ENCODE measurements at regions not wholly inside any gene's neighbourhood (a gene's known extent, or its start where the extent isn't known, plus 50 kb on each side); places are given as distances from the start of the nearest gene placed in this dataset.

- intact Hi-C loops (cut with DNase I; ENCODE audit: low total_unique reads) = no loop called here
- Histone ChIP-seq H3K27ac (no peak overlapping the region), H3K4me1 (no peaks in the 10 kb centered on the region), H3K9me3 (no peaks in the 10 kb centered on the region), H3K36me3 (no peaks in the 10 kb centered on the region), H3K27me3 (no peaks in the 10 kb centered on the region), H3K4me3 (no peak overlapping the region)
- TF ChIP-seq, protein P1, sequence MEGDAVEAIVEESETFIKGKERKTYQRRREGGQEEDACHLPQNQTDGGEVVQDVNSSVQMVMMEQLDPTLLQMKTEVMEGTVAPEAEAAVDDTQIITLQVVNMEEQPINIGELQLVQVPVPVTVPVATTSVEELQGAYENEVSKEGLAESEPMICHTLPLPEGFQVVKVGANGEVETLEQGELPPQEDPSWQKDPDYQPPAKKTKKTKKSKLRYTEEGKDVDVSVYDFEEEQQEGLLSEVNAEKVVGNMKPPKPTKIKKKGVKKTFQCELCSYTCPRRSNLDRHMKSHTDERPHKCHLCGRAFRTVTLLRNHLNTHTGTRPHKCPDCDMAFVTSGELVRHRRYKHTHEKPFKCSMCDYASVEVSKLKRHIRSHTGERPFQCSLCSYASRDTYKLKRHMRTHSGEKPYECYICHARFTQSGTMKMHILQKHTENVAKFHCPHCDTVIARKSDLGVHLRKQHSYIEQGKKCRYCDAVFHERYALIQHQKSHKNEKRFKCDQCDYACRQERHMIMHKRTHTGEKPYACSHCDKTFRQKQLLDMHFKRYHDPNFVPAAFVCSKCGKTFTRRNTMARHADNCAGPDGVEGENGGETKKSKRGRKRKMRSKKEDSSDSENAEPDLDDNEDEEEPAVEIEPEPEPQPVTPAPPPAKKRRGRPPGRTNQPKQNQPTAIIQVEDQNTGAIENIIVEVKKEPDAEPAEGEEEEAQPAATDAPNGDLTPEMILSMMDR (IDR thresholded peaks at IDR 0.05) = no peak
- no peak for TF ChIP-seq POLR2A (IDR thresholded peaks at IDR 0.05)
- DNase-seq = no peak
These were observed 406.8 kb downstream of the ETS1 start for GRCh38 chr11:128180441-128181087.

GRCh38 chr11:128179512-128179911 lies 407.8 kb downstream of the ETS1 start:
- Histone ChIP-seq H3K36me3 (no peaks in the 10 kb centered on the region), H3K27ac (no peak overlapping the region)
- intact Hi-C loops (cut with DNase I; ENCODE audit: low total_unique reads) = loop anchor here (10.0 kb wide), 1 partner anchor 445 kb away; no protein-coding TSS in a partner anchor

DNA sequence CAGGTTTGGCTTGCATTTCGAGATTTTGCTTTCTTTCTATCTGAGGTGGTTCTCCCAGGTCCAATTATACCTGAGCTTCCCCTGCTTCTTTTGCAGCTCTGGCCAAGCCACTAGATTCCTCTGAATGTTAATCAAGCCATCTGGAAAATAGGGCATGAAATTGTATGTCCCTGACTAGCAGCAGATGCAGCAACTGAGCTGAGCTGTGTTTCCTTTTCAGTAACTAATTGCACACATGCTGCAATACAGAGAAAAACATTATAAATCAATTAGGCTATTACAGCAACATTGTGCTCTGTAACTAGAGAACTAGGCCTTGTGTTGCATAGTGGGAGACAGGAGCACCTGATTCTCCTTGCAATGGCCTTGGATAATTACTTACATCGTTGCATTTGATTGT lies 408.3 kb downstream of the ETS1 start:
- no peak overlapping the region for H3K4me3 ChIP-seq
- no peak for DNase-seq
- no peak overlapping the region for H3K27ac ChIP-seq
- TF ChIP-seq, protein P1 (IDR thresholded peaks at IDR 0.05) = no peak
- no peak for TF ChIP-seq POLR2A (IDR thresholded peaks at IDR 0.05)
- H3K4me1 ChIP-seq = no peaks in the 10 kb centered on the region
- intact Hi-C loops (cut with DNase I; ENCODE audit: low total_unique reads) = loop anchor here (10.0 kb wide), 1 partner anchor 446 kb away; no protein-coding TSS in a partner anchor
- no peaks in the 10 kb centered on the region for H3K36me3 ChIP-seq
- no peaks in the 10 kb centered on the region for H3K9me3 ChIP-seq
- no peaks in the 10 kb centered on the region for H3K27me3 ChIP-seq

More at GRCh38 chr11:128179512-128179911, 407.8 kb downstream of the ETS1 start:
- DNase-seq = no peak
- no peaks in the 10 kb centered on the region for H3K27me3 ChIP-seq
- TF ChIP-seq, protein P1 (IDR thresholded peaks at IDR 0.05) = no peak
- TF ChIP-seq POLR2A (IDR thresholded peaks at IDR 0.05) = no peak
- no peaks in the 10 kb centered on the region for H3K4me1 ChIP-seq
- no peak overlapping the region for H3K4me3 ChIP-seq
- H3K9me3 ChIP-seq = no peaks in the 10 kb centered on the region

GRCh38 chr11:128174465-128175291 lies 412.7 kb downstream of the ETS1 start:
- H3K27ac ChIP-seq = no peak overlapping the region
- no peaks in the 10 kb centered on the region for H3K9me3 ChIP-seq
- no peaks in the 10 kb centered on the region for H3K36me3 ChIP-seq
- H3K4me1 ChIP-seq = no peaks in the 10 kb centered on the region
- no peak for TF ChIP-seq POLR2A (IDR thresholded peaks at IDR 0.05)
- TF ChIP-seq, protein P1 (IDR thresholded peaks at IDR 0.05) = no peak
- no peak overlapping the region for H3K4me3 ChIP-seq
- no peaks in the 10 kb centered on the region for H3K27me3 ChIP-seq
- no peak for DNase-seq
- intact Hi-C loops (cut with DNase I; ENCODE audit: low total_unique reads) = loop anchor here (5.0 to 10.0 kb wide), 2 partner anchors 450 to 658 kb away; no protein-coding TSS in a partner anchor

Measured in uterus (tissue), 3 donors.